ENCODE measurements at regions not wholly inside any gene's neighbourhood (a gene's known extent, or its start where the extent isn't known, plus 50 kb on each side); places are given as distances from the start of the nearest gene placed in this dataset.

DNA sequence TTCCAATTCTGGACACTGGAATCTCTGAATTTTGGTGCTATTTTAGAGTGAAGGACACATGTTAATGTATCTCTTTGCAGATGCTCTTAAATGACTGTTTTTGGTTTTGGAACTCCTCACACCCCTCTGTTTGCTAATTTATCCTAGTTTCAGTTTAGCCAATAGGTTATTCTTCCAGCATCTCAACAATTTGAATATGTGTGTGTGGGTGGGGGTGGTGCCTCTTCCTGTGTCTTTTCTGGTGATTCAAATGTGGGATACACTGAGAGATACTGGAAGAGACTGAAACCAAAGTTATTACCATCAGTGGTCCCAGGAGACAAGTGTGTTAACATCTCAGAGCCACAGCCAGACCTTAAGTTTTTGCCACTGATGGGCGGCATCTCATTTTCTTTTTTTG is 1317.4 kb upstream of the TMEM132C start:
- H3K27ac ChIP-seq (ENCODE audit: insufficient read depth, low read length, poor library complexity, severe bottlenecking) = no peak overlapping the region
- no peak for DNase-seq
- H3K4me1 ChIP-seq (ENCODE audit: control insufficient read depth, insufficient read depth, low read length, poor library complexity, severe bottlenecking) = no peaks in the 10 kb centered on the region
- no peak overlapping the region for H3K4me3 ChIP-seq (ENCODE audit: insufficient read depth, low read depth, low read length, poor library complexity, severe bottlenecking)
- no peaks in the 10 kb centered on the region for H3K9me3 ChIP-seq (ENCODE audit: control insufficient read depth, low read length)
- H3K36me3 ChIP-seq (ENCODE audit: control insufficient read depth, insufficient read depth, low read length) = no peaks in the 10 kb centered on the region
- H3K27me3 ChIP-seq (replicated peaks; ENCODE audit: control insufficient read depth, insufficient read depth, low read length, poor library complexity, severe bottlenecking) = no peaks in the 10 kb centered on the region

DNA sequence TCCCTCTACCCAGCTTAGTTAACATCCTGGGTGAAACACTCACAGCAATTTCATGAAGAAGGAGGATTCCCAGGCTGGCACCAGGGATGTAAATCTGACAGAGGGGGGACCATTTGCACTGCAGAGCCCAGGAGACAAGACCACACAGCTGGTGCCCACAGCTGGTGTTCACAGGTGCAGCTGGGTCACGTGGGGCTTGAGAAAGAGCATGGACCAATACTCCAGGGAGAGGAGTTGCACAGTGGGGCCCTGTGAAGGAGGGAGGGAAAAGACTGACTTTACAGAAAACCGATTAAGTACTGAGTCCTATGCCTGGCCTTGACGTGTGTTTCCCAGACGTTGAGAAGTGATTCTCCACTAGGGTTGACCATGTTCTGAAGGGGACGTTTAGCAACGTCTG is 1316.7 kb upstream of the TMEM132C start:
- no peaks in the 10 kb centered on the region for H3K27me3 ChIP-seq (replicated peaks; ENCODE audit: control insufficient read depth, insufficient read depth, low read length, poor library complexity, severe bottlenecking)
- no peaks in the 10 kb centered on the region for H3K9me3 ChIP-seq (ENCODE audit: control insufficient read depth, low read length)
- H3K4me1 ChIP-seq (ENCODE audit: control insufficient read depth, insufficient read depth, low read length, poor library complexity, severe bottlenecking) = no peaks in the 10 kb centered on the region
- no peak for DNase-seq
- no peak overlapping the region for H3K27ac ChIP-seq (ENCODE audit: insufficient read depth, low read length, poor library complexity, severe bottlenecking)
- no peaks in the 10 kb centered on the region for H3K36me3 ChIP-seq (ENCODE audit: control insufficient read depth, insufficient read depth, low read length)
- H3K4me3 ChIP-seq (ENCODE audit: insufficient read depth, low read depth, low read length, poor library complexity, severe bottlenecking) = no peak overlapping the region

DNA sequence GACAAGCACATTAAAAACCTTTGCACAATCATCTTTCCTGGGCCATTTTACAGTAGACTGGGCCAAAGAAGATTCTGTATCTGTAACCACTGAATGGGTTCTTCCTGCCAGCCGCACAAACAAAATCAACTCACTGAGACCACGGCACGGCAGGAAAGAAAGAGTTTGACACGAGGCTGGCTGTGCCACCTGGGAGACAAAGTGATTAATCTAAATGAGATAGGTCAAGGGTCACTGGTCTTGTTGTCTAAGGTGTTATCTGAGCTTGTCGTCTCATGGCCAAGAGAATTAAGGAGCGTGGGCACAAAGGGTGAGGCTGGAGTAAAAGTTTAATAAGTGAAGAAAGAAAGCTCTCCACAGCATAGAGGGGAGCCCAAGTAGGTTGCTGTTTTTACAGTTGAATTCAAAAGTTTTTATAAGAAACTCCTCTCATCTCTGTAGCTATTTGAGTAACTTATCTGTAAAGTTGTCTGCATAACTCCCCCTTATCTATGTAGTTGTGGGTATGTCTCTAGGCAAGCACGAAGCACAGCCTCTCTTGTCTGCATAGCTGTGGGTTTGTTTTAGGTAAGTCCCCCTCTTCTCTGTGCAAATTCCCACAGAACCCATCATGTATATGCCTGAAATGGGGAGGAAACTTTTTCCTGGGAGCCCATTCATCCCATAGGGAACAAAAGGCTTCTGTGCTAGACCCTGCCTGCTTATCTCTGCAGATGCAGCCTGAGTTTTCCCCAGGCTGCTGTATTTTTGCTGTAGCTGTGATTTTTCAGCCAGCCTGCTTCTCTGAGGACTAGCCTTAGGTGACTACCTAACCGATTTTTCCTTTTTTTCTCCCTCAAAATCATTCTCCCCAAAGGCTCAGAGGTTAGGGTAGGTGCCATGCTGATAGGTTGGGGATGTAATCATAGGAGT is 1314.6 kb upstream of the TMEM132C start:
- DNase-seq = no peak
- no peaks in the 10 kb centered on the region for H3K27me3 ChIP-seq (replicated peaks; ENCODE audit: control insufficient read depth, insufficient read depth, low read length, poor library complexity, severe bottlenecking)
- H3K4me3 ChIP-seq (ENCODE audit: insufficient read depth, low read depth, low read length, poor library complexity, severe bottlenecking) = no peak overlapping the region
- no peaks in the 10 kb centered on the region for H3K4me1 ChIP-seq (ENCODE audit: control insufficient read depth, insufficient read depth, low read length, poor library complexity, severe bottlenecking)
- no peaks in the 10 kb centered on the region for H3K36me3 ChIP-seq (ENCODE audit: control insufficient read depth, insufficient read depth, low read length)
- no peak overlapping the region for H3K27ac ChIP-seq (ENCODE audit: insufficient read depth, low read length, poor library complexity, severe bottlenecking)
- H3K9me3 ChIP-seq (ENCODE audit: control insufficient read depth, low read length) = no peaks in the 10 kb centered on the region

DNA sequence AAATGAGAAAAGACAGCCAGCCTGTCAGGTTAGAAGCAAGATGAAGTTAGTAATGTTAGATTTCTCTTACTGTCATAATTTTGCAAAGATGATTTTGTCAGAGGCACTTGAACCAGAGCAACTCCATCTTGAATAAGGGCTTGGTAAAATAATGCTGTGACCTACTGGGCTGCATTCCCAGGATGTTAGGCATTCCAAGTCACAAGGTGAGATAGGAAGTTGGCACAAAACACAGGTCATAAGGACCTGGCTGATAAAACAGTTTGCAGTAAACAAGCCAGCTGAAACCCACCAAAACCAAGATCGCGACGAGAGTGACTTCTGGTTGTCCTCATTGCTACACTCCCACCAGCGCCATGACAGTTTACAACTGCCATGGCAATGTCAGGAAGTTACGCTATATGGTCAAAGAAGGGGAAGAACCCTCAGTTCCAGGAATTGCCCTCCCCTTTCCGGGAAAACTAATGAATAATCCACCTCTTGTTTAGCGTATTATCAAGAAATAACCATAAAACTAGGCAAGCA is 1313.5 kb upstream of the TMEM132C start:
- no peak overlapping the region for H3K4me3 ChIP-seq (ENCODE audit: insufficient read depth, low read depth, low read length, poor library complexity, severe bottlenecking)
- H3K9me3 ChIP-seq (ENCODE audit: control insufficient read depth, low read length) = no peaks in the 10 kb centered on the region
- H3K4me1 ChIP-seq (ENCODE audit: control insufficient read depth, insufficient read depth, low read length, poor library complexity, severe bottlenecking) = no peaks in the 10 kb centered on the region
- no peak overlapping the region for H3K27ac ChIP-seq (ENCODE audit: insufficient read depth, low read length, poor library complexity, severe bottlenecking)
- H3K27me3 ChIP-seq (replicated peaks; ENCODE audit: control insufficient read depth, insufficient read depth, low read length, poor library complexity, severe bottlenecking) = no peaks in the 10 kb centered on the region
- no peak for DNase-seq
- H3K36me3 ChIP-seq (ENCODE audit: control insufficient read depth, insufficient read depth, low read length) = no peaks in the 10 kb centered on the region

DNA sequence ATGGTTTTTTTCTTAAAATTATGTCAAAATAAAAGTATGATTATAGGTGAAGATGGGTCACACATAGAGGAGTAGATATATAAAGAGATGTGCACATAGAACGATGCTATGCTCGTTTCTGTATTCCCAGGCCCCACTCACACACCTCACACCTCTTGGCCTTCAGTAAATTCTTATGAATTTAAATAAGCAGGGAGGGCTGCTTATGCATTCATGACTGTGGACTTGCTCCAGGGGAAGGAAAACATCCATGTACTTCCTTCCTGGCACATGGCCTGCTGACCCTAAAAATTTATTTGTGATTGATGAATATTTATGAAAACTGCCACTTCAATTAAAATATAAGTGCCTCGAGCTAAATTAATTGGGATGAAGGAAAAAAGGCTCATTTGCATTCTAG is 1306.7 kb upstream of the TMEM132C start:
- H3K36me3 ChIP-seq (ENCODE audit: control insufficient read depth, insufficient read depth, low read length) = no peaks in the 10 kb centered on the region
- DNase-seq = no peak

DNA sequence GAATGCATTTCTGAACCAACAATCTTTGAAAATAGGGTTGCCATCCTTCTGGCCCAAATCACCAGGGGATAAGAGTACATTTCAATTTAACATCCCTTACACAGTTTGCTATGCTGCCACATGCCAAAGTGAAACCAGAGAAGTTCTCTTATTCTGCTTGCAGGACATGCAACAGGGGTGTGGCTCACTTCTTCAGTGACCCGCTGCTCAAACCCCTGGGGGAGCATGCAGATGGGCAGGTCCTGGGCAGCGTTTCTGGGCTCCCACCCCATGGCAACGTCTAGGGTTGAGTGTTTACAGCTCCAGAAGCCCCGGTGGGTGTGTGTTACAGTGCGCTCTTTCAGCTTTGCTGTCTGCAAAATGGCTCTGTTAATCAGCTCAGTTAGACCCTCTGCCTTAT is 1306.3 kb upstream of the TMEM132C start:
- H3K4me1 ChIP-seq (ENCODE audit: control insufficient read depth, insufficient read depth, low read length, poor library complexity, severe bottlenecking) = no peaks in the 10 kb centered on the region
- H3K9me3 ChIP-seq (ENCODE audit: control insufficient read depth, low read length) = no peaks in the 10 kb centered on the region
- DNase-seq = no peak
- no peak overlapping the region for H3K27ac ChIP-seq (ENCODE audit: insufficient read depth, low read length, poor library complexity, severe bottlenecking)
- H3K36me3 ChIP-seq (ENCODE audit: control insufficient read depth, insufficient read depth, low read length) = no peaks in the 10 kb centered on the region
- no peaks in the 10 kb centered on the region for H3K27me3 ChIP-seq (replicated peaks; ENCODE audit: control insufficient read depth, insufficient read depth, low read length, poor library complexity, severe bottlenecking)
- H3K4me3 ChIP-seq (ENCODE audit: insufficient read depth, low read depth, low read length, poor library complexity, severe bottlenecking) = no peak overlapping the region

More for the DNA sequence above, 1306.7 kb upstream of the TMEM132C start:
- no peak overlapping the region for H3K27ac ChIP-seq (ENCODE audit: insufficient read depth, low read length, poor library complexity, severe bottlenecking)
- H3K27me3 ChIP-seq (replicated peaks; ENCODE audit: control insufficient read depth, insufficient read depth, low read length, poor library complexity, severe bottlenecking) = no peaks in the 10 kb centered on the region
- H3K4me1 ChIP-seq (ENCODE audit: control insufficient read depth, insufficient read depth, low read length, poor library complexity, severe bottlenecking) = no peaks in the 10 kb centered on the region
- no peaks in the 10 kb centered on the region for H3K9me3 ChIP-seq (ENCODE audit: control insufficient read depth, low read length)
- no peak overlapping the region for H3K4me3 ChIP-seq (ENCODE audit: insufficient read depth, low read depth, low read length, poor library complexity, severe bottlenecking)

DNA sequence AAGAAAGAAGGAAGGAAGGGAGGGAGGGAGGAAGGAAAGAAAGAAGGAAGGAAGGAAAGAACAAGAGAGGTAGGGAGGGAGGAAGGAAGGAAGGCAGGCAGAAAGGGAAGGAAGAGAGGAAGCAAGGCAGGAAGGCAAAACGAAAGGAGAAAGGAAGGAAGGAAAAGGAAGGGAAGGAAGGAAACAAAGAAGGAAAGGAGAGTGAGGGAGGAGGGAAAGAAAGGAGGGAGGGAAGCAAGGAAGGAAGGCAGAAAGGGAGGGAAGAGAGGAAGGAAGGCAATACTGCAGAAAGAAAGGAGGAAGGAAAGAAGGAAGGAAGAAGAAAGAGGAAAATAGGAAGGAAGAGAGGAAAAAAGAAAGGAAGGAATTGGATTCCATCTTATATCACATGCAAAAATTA is 1303.1 kb upstream of the TMEM132C start:
- Histone ChIP-seq H3K36me3 (ENCODE audit: control insufficient read depth, insufficient read depth, low read length) (no peaks in the 10 kb centered on the region), H3K27ac (ENCODE audit: insufficient read depth, low read length, poor library complexity, severe bottlenecking) (no peak overlapping the region), H3K27me3 (replicated peaks; ENCODE audit: control insufficient read depth, insufficient read depth, low read length, poor library complexity, severe bottlenecking) (no peaks in the 10 kb centered on the region), H3K9me3 (ENCODE audit: control insufficient read depth, low read length) (no peaks in the 10 kb centered on the region), H3K4me3 (ENCODE audit: insufficient read depth, low read depth, low read length, poor library complexity, severe bottlenecking) (no peak overlapping the region), H3K4me1 (ENCODE audit: control insufficient read depth, insufficient read depth, low read length, poor library complexity, severe bottlenecking) (no peaks in the 10 kb centered on the region)
- DNase-seq = no peak

DNA sequence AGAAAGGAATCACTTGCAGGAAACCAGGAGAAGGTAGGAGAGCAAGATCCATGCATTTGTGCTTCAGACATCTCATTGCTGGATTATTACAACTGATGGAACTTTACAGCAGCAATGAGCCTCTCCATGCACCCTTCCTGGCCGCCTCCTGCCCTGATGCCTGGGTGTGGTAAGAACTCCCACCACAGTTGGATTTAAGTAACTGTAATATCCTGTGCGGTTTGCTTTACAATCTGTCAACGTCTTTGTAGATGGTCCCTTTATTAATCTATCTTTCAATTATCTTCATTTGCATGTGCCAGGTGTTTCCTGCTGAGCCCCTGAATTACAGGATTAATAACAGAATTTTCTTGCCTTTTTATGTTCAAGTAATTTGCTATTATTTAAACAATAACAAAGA is 1300.5 kb upstream of the TMEM132C start:
- H3K27ac ChIP-seq (ENCODE audit: insufficient read depth, low read length, poor library complexity, severe bottlenecking) = no peak overlapping the region
- H3K4me3 ChIP-seq (ENCODE audit: insufficient read depth, low read depth, low read length, poor library complexity, severe bottlenecking) = no peak overlapping the region
- no peaks in the 10 kb centered on the region for H3K36me3 ChIP-seq (ENCODE audit: control insufficient read depth, insufficient read depth, low read length)
- no peaks in the 10 kb centered on the region for H3K9me3 ChIP-seq (ENCODE audit: control insufficient read depth, low read length)
- no peaks in the 10 kb centered on the region for H3K27me3 ChIP-seq (replicated peaks; ENCODE audit: control insufficient read depth, insufficient read depth, low read length, poor library complexity, severe bottlenecking)
- no peak for DNase-seq
- H3K4me1 ChIP-seq (ENCODE audit: control insufficient read depth, insufficient read depth, low read length, poor library complexity, severe bottlenecking) = no peaks in the 10 kb centered on the region

DNA sequence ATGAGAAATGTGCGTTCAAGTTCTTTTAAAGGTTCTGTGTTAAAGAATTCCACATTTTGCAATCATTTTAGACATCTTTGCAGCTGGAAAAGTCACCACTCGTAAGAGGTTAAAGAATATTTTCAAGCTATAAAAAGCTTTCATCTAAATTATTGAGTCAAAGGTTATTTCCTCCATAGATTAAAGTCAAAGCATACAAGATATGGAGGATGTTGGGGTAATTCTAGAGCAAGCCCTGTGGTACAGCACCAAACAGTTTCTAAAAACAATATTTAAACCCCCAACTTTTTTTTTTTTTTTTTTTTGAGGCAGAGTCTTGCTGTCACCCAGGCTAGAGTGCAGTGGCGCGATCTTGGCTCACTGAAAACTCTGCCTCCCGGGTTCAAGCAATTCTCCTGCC is 1299.8 kb upstream of the TMEM132C start:
- Histone ChIP-seq H3K4me1 (ENCODE audit: control insufficient read depth, insufficient read depth, low read length, poor library complexity, severe bottlenecking) (no peaks in the 10 kb centered on the region), H3K9me3 (ENCODE audit: control insufficient read depth, low read length) (no peaks in the 10 kb centered on the region), H3K36me3 (ENCODE audit: control insufficient read depth, insufficient read depth, low read length) (no peaks in the 10 kb centered on the region), H3K4me3 (ENCODE audit: insufficient read depth, low read depth, low read length, poor library complexity, severe bottlenecking) (no peak overlapping the region), H3K27ac (ENCODE audit: insufficient read depth, low read length, poor library complexity, severe bottlenecking) (no peak overlapping the region), H3K27me3 (replicated peaks; ENCODE audit: control insufficient read depth, insufficient read depth, low read length, poor library complexity, severe bottlenecking) (no peaks in the 10 kb centered on the region)
- no peak for DNase-seq

DNA sequence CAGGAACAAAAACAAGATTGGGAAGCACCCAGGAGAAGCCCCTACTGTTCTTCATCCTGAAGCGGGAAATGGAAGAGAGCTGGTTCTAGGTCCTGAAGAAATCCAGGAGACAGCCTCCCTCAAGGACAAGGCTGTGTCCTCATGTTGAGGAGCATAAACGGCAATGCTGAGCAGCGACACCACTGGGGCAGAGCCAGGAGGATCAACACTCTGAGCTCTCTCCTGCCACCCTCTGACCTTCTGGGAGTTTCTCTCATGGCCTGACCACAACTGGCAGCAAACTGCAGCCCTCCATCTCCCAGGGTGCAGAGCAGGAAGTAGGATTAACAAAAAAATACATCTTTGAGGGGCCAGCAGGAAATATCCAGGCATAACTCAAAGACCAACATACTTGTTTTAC is 1292.2 kb upstream of the TMEM132C start:
- Histone ChIP-seq H3K4me1 (ENCODE audit: control insufficient read depth, insufficient read depth, low read length, poor library complexity, severe bottlenecking) (no peaks in the 10 kb centered on the region), H3K27me3 (replicated peaks; ENCODE audit: control insufficient read depth, insufficient read depth, low read length, poor library complexity, severe bottlenecking) (no peaks in the 10 kb centered on the region), H3K9me3 (ENCODE audit: control insufficient read depth, low read length) (no peaks in the 10 kb centered on the region), H3K27ac (ENCODE audit: insufficient read depth, low read length, poor library complexity, severe bottlenecking) (no peak overlapping the region), H3K4me3 (ENCODE audit: insufficient read depth, low read depth, low read length, poor library complexity, severe bottlenecking) (no peak overlapping the region), H3K36me3 (ENCODE audit: control insufficient read depth, insufficient read depth, low read length) (no peaks in the 10 kb centered on the region)
- no peak for DNase-seq

Data from effector memory CD4-positive, alpha-beta T cell (primary cell).